Stomach (tissue), 4 donors: ENCODE measurements at regions not wholly inside any gene's neighbourhood (a gene's known extent, or its start where the extent isn't known, plus 50 kb on each side); places are given as distances from the start of the nearest gene placed in this dataset.

Experiments
- CTCF ChIP-seq, 7 experiments: fragments of 450-650 bp in 4 of 7; fragments of 200-600 bp in 3 of 7; sonication (generic) in 3 of 7; IDR thresholded peaks; one replicate each; pipeline ENCODE4 v1.5.1; 2016 to 2019; ENCODE audit warnings: antibody characterized with exemption in 7 of 7, control low read depth in 2 of 7, mild to moderate bottlenecking in 1 of 7
- EP300 ChIP-seq: sonication (generic); formaldehyde crosslinking; IDR thresholded peaks from one replicate; pipeline ENCODE4 v1.6.1; 2017; ENCODE audit warnings: antibody characterized with exemption

DNA sequence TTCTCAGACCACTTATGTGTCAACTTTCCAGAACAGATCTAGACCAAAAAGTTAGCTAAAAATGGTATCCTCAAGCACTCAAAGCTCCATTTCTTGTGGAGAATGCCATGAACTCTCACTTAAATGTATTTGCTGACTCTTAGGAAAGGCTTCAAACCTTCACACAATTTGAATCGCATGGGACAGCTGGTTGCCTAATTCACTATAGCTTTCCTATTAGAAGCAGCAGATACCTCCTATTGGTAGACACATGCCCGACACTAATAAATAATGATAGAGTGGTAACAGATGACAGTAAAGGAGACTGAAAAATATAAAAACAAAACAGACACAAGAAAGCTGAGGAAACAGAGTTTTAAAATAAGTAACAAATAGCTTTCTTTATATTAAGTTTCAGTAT, 818.5 kb downstream of the XPNPEP1 start:
- no peak for TF ChIP-seq CTCF (IDR thresholded peaks at IDR 0.05)
- no peak for TF ChIP-seq EP300
